Putamen (tissue), 1 donor: ENCODE measurements at regions not wholly inside any gene's neighbourhood (a gene's known extent, or its start where the extent isn't known, plus 50 kb on each side); places are given as distances from the start of the nearest gene placed in this dataset.
"Not testable (repeated sequence)": the region's sequence is repeated elsewhere in the genome, so short reads cannot be mapped to it uniquely, and the experiment has no call there.

Experiments
- DNase-seq: peaks from one replicate; pipeline ENCODE4 v3.0.0-alpha.2; 2016; ENCODE audit warnings: low spot score

GRCh38 chr9:134561427-134562145, 80.0 kb upstream of the COL5A1 start:
- no peak for DNase-seq

DNA sequence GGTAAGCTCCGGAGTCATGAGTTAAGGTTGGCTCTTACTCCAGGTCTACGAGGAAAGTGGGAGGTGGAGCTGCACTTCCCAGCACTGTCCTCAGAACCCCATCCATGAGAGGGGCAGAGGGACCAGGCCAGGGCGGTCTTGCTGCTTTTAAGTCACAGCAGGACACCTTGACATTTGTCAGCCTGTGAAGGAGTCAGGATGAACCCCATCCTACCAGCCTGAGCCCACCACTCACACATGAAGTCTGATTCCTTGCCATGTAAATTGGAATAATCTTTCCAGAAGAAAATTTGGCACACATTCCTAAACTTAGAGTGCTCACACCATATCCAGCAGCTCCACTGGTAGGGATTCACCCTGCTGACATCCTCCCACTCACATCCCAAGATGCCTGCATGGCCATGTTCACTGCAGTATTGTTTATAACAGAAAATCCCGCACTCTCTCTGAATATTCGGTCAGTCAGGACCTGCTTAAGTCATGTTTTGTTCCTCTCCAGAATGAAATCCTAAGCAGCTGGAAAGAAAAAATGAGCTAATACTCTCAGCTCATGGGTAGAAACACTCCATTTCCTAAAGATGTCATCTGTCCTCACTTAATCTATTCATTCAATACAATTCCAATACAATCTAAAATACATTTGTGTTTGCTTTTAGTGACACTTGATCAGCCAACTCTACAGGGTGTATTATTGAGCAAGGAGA, 79.3 kb upstream of the COL5A1 start:
- DNase-seq: no peak

- DNase-seq: no peak
Observed at GRCh38 chr9:134563397-134563796, 78.2 kb upstream of the COL5A1 start.

DNA sequence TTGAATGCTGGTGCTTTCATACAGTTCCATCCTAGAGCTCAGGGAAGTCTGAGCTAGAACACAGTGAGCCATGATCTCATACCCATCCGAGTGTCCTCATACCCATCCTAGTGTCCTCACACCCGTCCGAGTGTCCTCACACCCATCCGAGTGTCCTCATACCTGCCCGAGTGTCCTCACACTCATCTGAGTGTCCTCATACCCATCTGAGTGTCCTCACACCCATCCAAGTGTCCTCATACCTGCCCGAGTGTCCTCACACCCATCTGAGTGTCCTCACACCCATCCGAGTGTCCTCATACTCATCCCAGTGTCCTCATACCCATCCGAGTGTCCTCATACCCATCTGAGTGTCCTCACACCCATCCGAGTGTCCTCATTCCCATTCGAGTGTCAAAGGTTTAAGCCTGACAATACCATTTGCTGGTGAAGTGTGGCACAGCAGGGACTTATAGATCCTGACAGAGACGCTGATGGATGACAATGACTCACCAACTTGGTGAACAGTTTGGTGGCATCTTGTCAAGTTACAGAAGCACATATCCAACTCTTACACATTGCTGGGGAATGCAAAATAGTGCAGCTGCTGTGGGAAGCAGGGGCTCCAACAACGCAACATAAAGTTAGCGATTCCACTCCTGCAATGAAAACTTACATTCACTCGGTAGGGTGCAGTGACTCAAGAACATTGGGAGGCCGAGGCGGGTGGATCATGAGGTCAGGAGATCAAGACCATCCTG, 77.0 kb upstream of the COL5A1 start:
- DNase-seq: no peak

GRCh38 chr9:134565316-134565915, 76.2 kb upstream of the COL5A1 start:
- DNase-seq: no peak

- DNase-seq: no peak
Observed at GRCh38 chr9:134566196-134566847, 75.3 kb upstream of the COL5A1 start.

GRCh38 chr9:134566936-134567335, 74.7 kb upstream of the COL5A1 start:
- DNase-seq: no peak

GRCh38 chr9:134568116-134568515, 73.5 kb upstream of the COL5A1 start:
- DNase-seq: no peak

DNA sequence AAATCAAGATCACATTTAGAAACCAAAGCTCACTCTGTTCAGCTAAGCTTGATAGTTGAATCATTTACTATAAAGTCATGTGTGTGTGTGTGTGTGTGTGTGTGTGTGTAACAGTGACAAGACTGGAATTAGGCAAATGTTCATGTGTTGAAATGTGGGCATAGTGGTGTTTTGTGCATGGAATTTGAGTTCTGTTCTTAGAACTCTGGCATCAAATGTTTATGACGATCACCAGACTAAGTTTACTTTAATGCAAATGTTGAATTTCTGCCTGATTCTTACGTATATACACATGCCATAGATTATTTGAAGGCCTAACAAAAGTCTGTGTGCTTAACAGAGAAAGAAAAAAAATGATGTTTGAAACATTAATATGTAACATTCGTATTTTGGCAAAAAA, 72.8 kb upstream of the COL5A1 start:
- no peak for DNase-seq

DNA sequence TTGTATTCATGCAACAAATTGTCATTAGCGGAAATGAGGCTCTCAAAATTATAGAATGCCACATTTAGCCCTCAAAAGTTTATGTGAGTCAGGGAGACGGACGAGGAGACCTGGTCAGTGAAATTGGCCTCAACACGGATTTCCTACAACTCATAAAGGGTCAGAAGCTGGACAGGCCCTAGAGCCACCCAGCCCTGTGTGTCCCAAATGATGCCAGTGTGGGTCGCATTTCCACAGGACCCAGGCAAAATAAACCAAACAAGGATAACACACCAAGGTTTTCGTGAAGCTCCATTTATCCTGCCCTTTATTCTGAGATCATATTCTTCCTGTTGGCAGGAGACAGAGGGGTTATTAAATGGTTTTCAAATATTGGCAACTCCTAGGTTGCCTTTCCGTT, 72.0 kb upstream of the COL5A1 start:
- DNase-seq: no peak

DNA sequence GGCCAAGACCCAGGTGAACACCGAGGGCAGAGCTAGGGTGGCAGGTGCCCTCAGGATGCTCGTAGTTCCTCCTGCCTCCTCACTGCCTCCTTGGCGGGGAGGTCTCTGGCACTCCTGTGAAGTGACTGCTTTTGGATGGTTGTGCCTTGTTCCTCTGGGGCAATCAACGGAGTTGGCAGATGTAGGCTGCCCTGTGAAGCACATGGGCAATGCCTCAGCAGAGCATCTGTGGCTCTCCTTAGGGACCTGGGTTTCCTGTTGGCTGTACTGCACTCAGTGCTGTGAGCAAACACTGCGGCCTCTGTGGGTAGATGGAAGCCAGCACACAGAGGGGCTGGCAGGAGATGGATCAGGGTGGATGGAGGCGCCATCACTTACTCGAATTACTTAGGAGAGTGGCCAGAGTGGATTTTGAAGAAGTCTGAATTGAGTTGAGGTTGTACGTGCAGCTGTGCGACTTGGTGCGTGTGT, 71.4 kb upstream of the COL5A1 start:
- DNase-seq: no peak

GRCh38 chr9:134570711-134571325, 70.8 kb upstream of the COL5A1 start:
- DNase-seq: no peak

- DNase-seq: no peak
Observed at GRCh38 chr9:134571326-134571931, 70.2 kb upstream of the COL5A1 start.

DNA sequence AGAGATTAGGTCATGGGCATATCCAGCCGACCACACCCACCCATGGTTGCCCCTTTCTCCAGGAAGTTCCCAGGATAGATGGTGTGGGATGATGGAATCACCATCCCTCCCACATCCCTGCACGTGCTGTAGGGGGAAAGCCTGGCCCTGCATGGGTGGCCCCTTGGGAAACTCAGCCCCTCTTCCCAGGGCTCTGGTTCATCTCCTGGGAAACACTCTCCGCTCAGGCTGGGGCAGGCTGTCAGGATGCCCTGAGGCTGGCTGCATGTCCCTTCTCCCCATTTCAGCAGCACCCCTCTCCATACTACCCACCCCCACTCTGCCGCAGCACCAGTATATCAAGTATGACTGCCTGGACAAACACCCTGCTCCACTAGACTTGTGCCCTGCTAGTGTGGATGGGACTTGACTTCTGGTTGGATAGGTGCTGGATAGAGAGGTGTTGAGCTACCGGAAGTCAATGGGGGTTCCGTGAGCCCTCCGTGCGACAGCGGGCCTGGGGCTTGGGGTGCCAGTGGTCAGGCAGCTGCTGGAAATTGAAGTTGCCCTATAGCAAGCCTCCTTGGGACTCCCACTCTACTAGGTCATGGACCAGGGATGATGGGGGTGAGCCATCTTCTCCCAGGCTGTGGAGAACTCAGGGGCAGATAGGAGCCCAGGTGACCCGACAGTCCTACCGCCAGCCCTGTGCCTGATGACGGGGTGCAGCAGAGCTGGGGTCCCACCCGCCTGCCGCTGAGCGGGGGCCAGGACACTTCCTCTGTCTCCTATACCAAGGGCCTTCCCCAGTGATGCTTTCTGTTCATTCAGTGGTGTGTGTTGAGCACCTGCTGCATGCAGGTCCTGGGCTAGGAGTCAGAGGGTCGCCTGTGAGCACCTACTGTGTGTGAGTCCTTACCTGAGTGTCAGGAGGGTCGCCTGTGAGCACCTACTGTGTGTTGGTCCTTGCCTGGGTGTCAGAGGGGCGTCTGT, 69.4 kb upstream of the COL5A1 start:
- DNase-seq: no peak

DNA sequence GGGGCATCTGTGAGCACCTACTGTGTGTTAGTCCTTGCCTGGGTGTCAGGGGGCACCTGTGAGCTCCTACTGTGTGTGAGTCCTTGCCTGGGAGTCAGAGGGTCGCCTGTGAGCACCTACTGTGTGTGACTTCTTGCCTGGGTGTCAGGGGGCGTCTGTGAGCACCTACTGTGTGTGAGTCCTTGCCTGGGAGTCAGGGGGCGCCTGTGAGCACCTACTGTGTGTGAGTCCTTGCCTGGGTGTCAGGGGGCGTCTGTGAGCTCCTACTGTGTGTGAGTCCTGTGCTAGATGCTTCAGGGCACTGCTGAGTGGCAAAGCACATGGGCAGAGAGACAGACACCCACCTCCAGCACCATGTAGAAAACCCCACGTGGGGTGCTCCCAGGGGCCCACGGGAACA, 66.9 kb upstream of the COL5A1 start:
- not testable (repeated sequence) for DNase-seq

GRCh38 chr9:134575103-134575900, 66.3 kb upstream of the COL5A1 start:
- no peak for DNase-seq

GRCh38 chr9:134575901-134576176, 65.8 kb upstream of the COL5A1 start:
- DNase-seq: no peak

DNA sequence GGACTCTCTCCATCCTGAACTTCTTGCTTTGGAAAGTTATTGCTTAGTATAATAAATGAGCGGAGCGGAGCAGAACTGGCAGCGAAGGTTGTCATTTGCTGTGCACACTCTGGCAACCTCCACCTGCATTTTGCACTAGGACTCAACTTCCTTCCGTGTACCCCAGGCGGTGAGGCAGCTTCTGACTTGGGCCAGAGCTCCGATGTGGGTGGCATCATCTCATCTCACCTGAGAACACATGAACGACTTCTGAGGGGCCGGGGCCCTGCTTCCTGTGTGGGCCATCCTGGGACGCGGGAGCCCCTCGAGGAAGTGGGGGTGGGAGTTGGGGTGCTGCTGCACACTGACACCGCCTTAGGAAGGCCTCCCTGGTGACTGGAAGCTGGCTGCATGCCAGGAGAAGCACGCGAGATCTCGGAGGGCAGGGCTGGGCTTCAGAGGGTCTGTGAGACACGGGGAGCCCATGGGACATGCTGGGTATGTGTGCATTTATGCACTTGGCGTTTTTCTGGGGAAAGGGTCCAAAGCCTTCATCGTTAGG, 56.5 kb upstream of the COL5A1 start:
- no peak for DNase-seq
